SU-DHL-6 (cell line): ENCODE measurements at regions not wholly inside any gene's neighbourhood (a gene's known extent, or its start where the extent isn't known, plus 50 kb on each side); places are given as distances from the start of the nearest gene placed in this dataset.
"Not testable (repeated sequence)": the region's sequence is repeated elsewhere in the genome, so short reads cannot be mapped to it uniquely, and the experiment has no call there.

ENCODE experiments used
- H2AFZ ChIP-seq: fragments of 200-600 bp; sonication (generic); 2 replicates; pipeline ENCODE4 v1.6.1; 2014; ENCODE audit warnings: low read depth, mild to moderate bottlenecking, moderate library complexity, mixed read lengths, antibody characterized with exemption, low read length; ENCODE audit not compliant: severe bottlenecking
- H3F3A ChIP-seq: fragments of 200-600 bp; shearing (Covaris generic); 2 replicates; pipeline ENCODE4 v1.6.0; 2016; ENCODE audit warnings: antibody characterized with exemption, mild to moderate bottlenecking; ENCODE audit not compliant: insufficient read depth
- H3K27ac ChIP-seq: fragments of 200-600 bp; sonication (generic); 2 replicates; pipeline ENCODE4 v1.5.1; 2016; ENCODE audit warnings: low read depth, mild to moderate bottlenecking, low read length, moderate library complexity, mixed read lengths
- H3K27me3 ChIP-seq: fragments of 200-600 bp; sonication (generic), shearing (Covaris generic); 2 replicates; pipeline ENCODE4 v1.6.0; 2014; ENCODE audit warnings: mild to moderate bottlenecking, low read length
- H3K36me3 ChIP-seq: fragments of 200-600 bp; sonication (generic); 2 replicates; pipeline ENCODE4 v1.6.1; 2014; ENCODE audit warnings: mild to moderate bottlenecking, low read length, mixed read lengths
- H3K4me2 ChIP-seq: fragments of 300-600, 200-600 bp; shearing (Covaris generic), sonication (generic); 2 replicates; pipeline ENCODE4 v1.6.0; 2014; ENCODE audit warnings: low read length, low read depth, mild to moderate bottlenecking; ENCODE audit not compliant: poor library complexity, severe bottlenecking
- H3K4me3 ChIP-seq: fragments of 200-600 bp; sonication (generic); 2 replicates; pipeline ENCODE4 v1.5.1; 2014; ENCODE audit warnings: antibody characterized with exemption, low read length, mild to moderate bottlenecking, mixed read lengths; ENCODE audit not compliant: insufficient read depth, poor library complexity, severe bottlenecking
- H3K79me2 ChIP-seq: fragments of 200-600 bp; sonication (generic); 2 replicates; pipeline ENCODE4 v1.6.1; 2014; ENCODE audit warnings: mild to moderate bottlenecking, low read length, moderate library complexity; ENCODE audit not compliant: insufficient read depth
- H3K9ac ChIP-seq: fragments of 200-600 bp; sonication (generic); 2 replicates; pipeline ENCODE4 v1.7.0; 2014; ENCODE audit warnings: mild to moderate bottlenecking, low read length
- H3K9me2 ChIP-seq: fragments of 200-600 bp; sonication (generic); replicated peaks from 2 replicates; pipeline ENCODE4 v1.6.1; 2014; ENCODE audit warnings: low read length; ENCODE audit not compliant: insufficient read depth
- H3K9me3 ChIP-seq: fragments of 200-600 bp; sonication (generic); 2 replicates; pipeline ENCODE4 v1.6.1; 2014; ENCODE audit warnings: low read length, mixed read lengths; ENCODE audit not compliant: insufficient read depth
- H4K20me1 ChIP-seq: fragments of 200-600 bp; sonication (generic); 2 replicates; pipeline ENCODE4 v1.6.1; 2014; ENCODE audit warnings: low read depth, mild to moderate bottlenecking, antibody characterized with exemption, low read length, moderate library complexity, mixed read lengths
- CTCF ChIP-seq: fragments of 200-600 bp; sonication (generic); IDR thresholded peaks from one replicate; pipeline ENCODE4 v1.5.1; 2017; ENCODE audit warnings: antibody characterized with exemption, mild to moderate bottlenecking, low read length, moderate library complexity; ENCODE audit not compliant: insufficient read depth, poor library complexity, severe bottlenecking
- EZH2phosphoT487 ChIP-seq: fragments of 200-600 bp; sonication (generic), shearing (Covaris generic); conservative IDR thresholded peaks from 2 replicates; pipeline ENCODE4 v1.6.1; 2018; ENCODE audit warnings: mild to moderate bottlenecking, antibody characterized with exemption, low read length, moderate library complexity, mixed read lengths

DNA sequence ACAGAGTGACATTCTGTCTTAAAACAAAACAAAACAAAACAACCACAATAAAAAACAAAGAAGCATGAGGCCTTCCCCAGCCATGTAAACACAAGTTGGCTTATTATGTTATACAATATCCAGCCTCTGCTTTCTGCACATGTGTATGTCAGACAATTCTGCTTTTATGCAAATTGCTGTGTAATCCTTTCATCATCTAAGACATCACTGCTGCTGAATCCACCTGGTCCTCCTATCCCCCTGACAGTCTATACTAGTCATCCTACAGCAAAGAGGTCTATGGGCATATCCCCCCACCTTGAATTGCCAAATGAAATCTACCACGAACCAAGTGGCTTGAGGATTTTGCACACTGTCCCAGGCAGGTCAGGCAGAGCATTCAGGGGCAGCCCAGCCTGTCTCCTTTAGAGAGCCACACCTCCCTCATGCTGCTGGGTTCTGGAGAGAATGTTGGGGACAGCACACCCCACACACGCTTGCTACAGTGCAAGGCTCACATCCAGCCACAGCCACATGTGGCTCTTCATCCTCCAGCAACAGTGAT is 339.6 kb upstream of the CDH5 start:
- H3K9me2 ChIP-seq: no peaks in the 10 kb centered on the region
- no peak overlapping the region for H3K9ac ChIP-seq
- no peaks in the 10 kb centered on the region for H3F3A ChIP-seq
- no peak overlapping the region for H2AFZ ChIP-seq
- no peaks in the 10 kb centered on the region for H3K9me3 ChIP-seq
- TF ChIP-seq EZH2phosphoT487: no peak
- no peak for TF ChIP-seq CTCF
- H3K4me3 ChIP-seq: no peak overlapping the region
- no peaks in the 10 kb centered on the region for H3K36me3 ChIP-seq
- no peaks in the 10 kb centered on the region for H3K27me3 ChIP-seq
- H4K20me1 ChIP-seq: no peaks in the 10 kb centered on the region
- H3K27ac ChIP-seq: no peak overlapping the region
- H3K4me2 ChIP-seq: no peak overlapping the region
- no peaks in the 10 kb centered on the region for H3K79me2 ChIP-seq

GRCh38 chr16:66026211-66026610 is 340.3 kb upstream of the CDH5 start:
- Histone ChIP-seq H2AFZ (no peak overlapping the region), H4K20me1 (no peaks in the 10 kb centered on the region), H3K36me3 (no peaks in the 10 kb centered on the region), H3K9me2 (no peaks in the 10 kb centered on the region), H3K4me3 (no peak overlapping the region), H3K9me3 (no peaks in the 10 kb centered on the region), H3K27me3 (no peaks in the 10 kb centered on the region), H3K79me2 (no peaks in the 10 kb centered on the region), H3K4me2 (no peak overlapping the region), H3F3A (no peaks in the 10 kb centered on the region), H3K27ac (no peak overlapping the region), H3K9ac (no peak overlapping the region)
- TF ChIP-seq EZH2phosphoT487 (no peak), CTCF (no peak)

DNA sequence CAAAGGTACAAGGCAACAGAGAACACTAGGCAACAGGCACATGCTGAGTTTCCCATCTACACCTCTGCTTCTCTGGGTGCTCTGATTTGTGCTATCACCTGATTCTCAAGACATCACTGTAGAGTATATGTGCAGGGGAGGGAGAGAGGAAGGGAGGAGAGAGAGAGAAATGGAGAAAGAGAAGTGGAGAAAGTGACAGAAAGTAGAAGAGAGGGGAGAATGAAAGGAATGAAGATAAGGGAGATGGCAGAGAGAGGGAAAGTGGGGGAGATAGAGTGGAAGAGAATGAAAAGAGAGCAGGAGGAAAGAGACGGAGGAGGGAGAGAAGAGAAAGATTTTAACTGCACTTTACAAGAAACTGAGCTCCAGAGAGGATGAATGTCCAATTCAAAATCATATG is 340.7 kb upstream of the CDH5 start:
- no peak overlapping the region for H3K4me2 ChIP-seq
- no peaks in the 10 kb centered on the region for H3K9me3 ChIP-seq
- no peak overlapping the region for H3K4me3 ChIP-seq
- no peak for TF ChIP-seq CTCF
- no peak for TF ChIP-seq EZH2phosphoT487
- H3K79me2 ChIP-seq: no peaks in the 10 kb centered on the region
- no peaks in the 10 kb centered on the region for H3K36me3 ChIP-seq
- H3K9me2 ChIP-seq: no peaks in the 10 kb centered on the region
- no peaks in the 10 kb centered on the region for H3F3A ChIP-seq
- H3K27me3 ChIP-seq: no peaks in the 10 kb centered on the region
- H2AFZ ChIP-seq: no peak overlapping the region
- no peak overlapping the region for H3K27ac ChIP-seq
- no peaks in the 10 kb centered on the region for H4K20me1 ChIP-seq
- no peak overlapping the region for H3K9ac ChIP-seq

- H4K20me1 ChIP-seq, H2AFZ ChIP-seq, H3K79me2 ChIP-seq, H3K9me3 ChIP-seq, H3K27ac ChIP-seq, H3K4me3 ChIP-seq, H3K9ac ChIP-seq, H3K27me3 ChIP-seq, H3K9me2 ChIP-seq, H3K36me3 ChIP-seq, H3F3A ChIP-seq, H3K4me2 ChIP-seq: not testable (repeated sequence)
Measured at GRCh38 chr16:66024567-66024966, 341.9 kb upstream of the CDH5 start.
